ENCODE measurements at regions not wholly inside any gene's neighbourhood (a gene's known extent, or its start where the extent isn't known, plus 50 kb on each side); places are given as distances from the start of the nearest gene placed in this dataset.

- no peak for DNase-seq
- H3K27ac ChIP-seq = no peak overlapping the region
- H3K27me3 ChIP-seq = no peaks in the 10 kb centered on the region
- no peaks in the 10 kb centered on the region for H3K4me1 ChIP-seq
- no peaks in the 10 kb centered on the region for H3K9me3 ChIP-seq
- no peak overlapping the region for H3K4me3 ChIP-seq
- intact Hi-C loops (cut with DNase I; ENCODE audit: low total_unique reads) = no loop called here
- TF ChIP-seq CTCF (IDR thresholded peaks at IDR 0.05) (no peak), POLR2A (IDR thresholded peaks at IDR 0.05) (no peak)
- H3K36me3 ChIP-seq = no peaks in the 10 kb centered on the region
Observed at GRCh38 chr11:127268932-127269331, 268.4 kb upstream of the KIRREL3 start.

- no peak for DNase-seq
- Histone ChIP-seq H3K4me1 (no peaks in the 10 kb centered on the region), H3K36me3 (no peaks in the 10 kb centered on the region), H3K4me3 (no peak overlapping the region), H3K27me3 (no peaks in the 10 kb centered on the region), H3K27ac (no peak overlapping the region), H3K9me3 (no peaks in the 10 kb centered on the region)
- TF ChIP-seq POLR2A (IDR thresholded peaks at IDR 0.05) = no peak
- no peak for TF ChIP-seq CTCF (IDR thresholded peaks at IDR 0.05)
- intact Hi-C loops (cut with DNase I; ENCODE audit: low total_unique reads) = no loop called here
Observed at GRCh38 chr11:127268521-127268920, 268.0 kb upstream of the KIRREL3 start.

- Histone ChIP-seq H3K36me3 (no peaks in the 10 kb centered on the region), H3K27me3 (no peaks in the 10 kb centered on the region), H3K27ac (no peak overlapping the region), H3K4me3 (no peak overlapping the region), H3K9me3 (no peaks in the 10 kb centered on the region), H3K4me1 (no peaks in the 10 kb centered on the region)
- DNase-seq = no peak
- TF ChIP-seq POLR2A (IDR thresholded peaks at IDR 0.05) = no peak
- no peak for TF ChIP-seq CTCF (IDR thresholded peaks at IDR 0.05)
- intact Hi-C loops (cut with DNase I; ENCODE audit: low total_unique reads) = no loop called here
Observed at GRCh38 chr11:127259102-127259501, 258.5 kb upstream of the KIRREL3 start.

GRCh38 chr11:127255209-127255608 is 254.6 kb upstream of the KIRREL3 start:
- TF ChIP-seq CTCF (IDR thresholded peaks at IDR 0.05) (no peak), POLR2A (IDR thresholded peaks at IDR 0.05) (no peak)
- Histone ChIP-seq H3K9me3 (no peaks in the 10 kb centered on the region), H3K27me3 (no peaks in the 10 kb centered on the region), H3K4me1 (no peaks in the 10 kb centered on the region), H3K27ac (no peak overlapping the region), H3K36me3 (no peaks in the 10 kb centered on the region), H3K4me3 (no peak overlapping the region)
- DNase-seq = no peak
- intact Hi-C loops (cut with DNase I; ENCODE audit: low total_unique reads) = no loop called here

- Histone ChIP-seq H3K4me3 (no peak overlapping the region), H3K9me3 (no peaks in the 10 kb centered on the region), H3K4me1 (no peaks in the 10 kb centered on the region), H3K36me3 (no peaks in the 10 kb centered on the region), H3K27ac (no peak overlapping the region), H3K27me3 (no peaks in the 10 kb centered on the region)
- no peak for TF ChIP-seq CTCF (IDR thresholded peaks at IDR 0.05)
- intact Hi-C loops (cut with DNase I; ENCODE audit: low total_unique reads) = no loop called here
- no peak for DNase-seq
Observed at GRCh38 chr11:127252321-127252720, 251.8 kb upstream of the KIRREL3 start.

Data from uterus (tissue), 3 donors.